Dermis microvascular lymphatic vessel endothelial cell (primary cell): ENCODE measurements at regions not wholly inside any gene's neighbourhood (a gene's known extent, or its start where the extent isn't known, plus 50 kb on each side); places are given as distances from the start of the nearest gene placed in this dataset.
"Not testable (repeated sequence)": the region's sequence is repeated elsewhere in the genome, so short reads cannot be mapped to it uniquely, and the experiment has no call there.

ENCODE experiments used
- DNase-seq, 2 donors: peaks; one replicate each; pipeline versions ENCODE4 v3.0.0 to v3.0.0-alpha.2; 2010; ENCODE audit warnings: low read depth in 2 of 2

DNA sequence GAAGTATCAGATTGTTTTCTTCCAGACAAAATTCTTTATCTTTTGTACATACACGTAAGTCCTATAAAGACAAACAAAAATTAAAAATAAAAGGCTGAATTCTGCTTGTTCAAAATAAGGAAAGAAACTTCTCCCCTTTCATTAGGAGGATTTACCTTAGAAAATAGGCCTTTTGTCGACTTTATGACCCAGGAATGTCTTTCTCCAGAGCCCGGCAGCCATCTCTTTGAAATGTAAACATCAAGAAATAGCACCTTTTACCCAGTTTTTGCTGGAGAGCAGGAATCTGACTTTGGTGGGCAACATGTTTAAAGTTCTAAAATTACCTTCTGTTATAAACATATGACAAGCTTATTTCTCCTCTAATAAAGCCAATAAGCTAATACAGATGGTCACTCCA, 373.0 kb upstream of the FTMT start:
- DNase-seq, result no peak

DNA sequence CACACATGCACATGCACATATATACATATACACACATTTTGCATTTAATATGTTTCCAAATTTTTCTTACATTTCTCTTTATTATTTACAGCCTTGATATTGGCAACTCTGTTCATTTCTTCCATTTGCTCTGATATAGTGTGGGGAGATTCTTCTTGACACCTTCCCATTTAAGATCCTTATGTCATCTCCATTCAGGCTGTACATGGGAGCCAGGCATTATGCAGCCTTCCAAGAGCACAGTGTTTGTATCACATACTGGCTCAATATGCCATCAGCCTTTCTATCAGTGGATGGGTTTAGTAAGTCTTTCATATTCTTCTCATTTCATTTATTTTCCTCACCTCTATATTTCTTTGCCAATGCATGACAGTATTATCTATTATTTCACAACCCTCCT, 372.3 kb upstream of the FTMT start:
- no peak for DNase-seq

DNA sequence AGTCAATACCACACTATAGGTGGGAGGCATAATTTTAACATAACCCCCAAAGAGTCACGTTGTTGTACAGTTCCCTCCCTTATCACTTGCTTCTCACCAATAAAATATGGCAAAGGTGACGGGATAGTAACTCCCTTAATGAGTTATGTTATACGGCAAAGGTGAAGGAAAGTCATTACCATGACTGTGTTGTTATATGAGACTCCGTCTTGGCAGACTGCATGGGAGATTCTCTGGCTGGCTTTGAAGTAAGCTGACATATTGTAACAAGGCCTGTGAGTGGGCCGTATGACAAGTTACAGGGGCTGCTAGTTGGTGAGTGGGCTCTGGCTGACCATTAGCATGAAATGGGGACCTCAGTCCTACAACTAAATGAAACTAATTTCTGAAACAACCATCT, 366.4 kb upstream of the FTMT start:
- no peak for DNase-seq

DNA sequence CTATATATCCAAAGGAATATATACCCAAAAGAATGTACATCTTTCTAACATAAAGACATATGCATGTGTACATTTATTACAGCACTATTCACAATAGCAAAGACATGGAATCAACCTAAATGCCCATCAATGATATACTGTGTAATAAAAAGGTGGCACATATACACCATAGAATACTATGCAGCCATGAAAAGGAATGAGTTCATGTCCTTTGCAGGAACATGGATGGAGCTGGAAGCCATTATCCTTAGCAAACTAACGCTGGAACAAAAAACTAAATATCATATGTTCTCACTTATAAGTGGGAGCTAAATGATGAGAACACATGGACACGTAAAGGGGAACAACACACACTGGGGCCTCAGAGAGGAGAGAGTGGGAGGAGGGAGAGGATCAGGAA, 365.7 kb upstream of the FTMT start:
- not testable (repeated sequence) for DNase-seq

DNA sequence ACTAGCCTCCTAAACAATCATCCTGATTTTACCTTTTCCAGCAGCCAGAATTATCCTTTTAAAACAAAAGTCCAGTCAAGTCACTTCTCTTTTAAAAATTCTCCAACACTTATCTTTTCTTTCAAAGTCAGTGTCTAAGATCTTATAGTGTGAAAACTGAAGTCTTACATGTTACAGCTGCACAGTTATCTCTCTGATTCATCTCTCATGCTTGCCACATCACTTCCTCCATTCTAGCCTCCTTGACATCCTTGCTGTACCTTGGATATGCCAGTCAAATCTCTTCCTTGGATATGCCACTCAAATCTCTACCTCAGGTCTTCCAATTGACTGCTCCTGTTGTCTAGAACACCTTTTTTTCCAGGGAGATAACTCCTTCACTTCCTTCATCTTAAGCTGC, 361.7 kb upstream of the FTMT start:
- DNase-seq, result no peak

DNA sequence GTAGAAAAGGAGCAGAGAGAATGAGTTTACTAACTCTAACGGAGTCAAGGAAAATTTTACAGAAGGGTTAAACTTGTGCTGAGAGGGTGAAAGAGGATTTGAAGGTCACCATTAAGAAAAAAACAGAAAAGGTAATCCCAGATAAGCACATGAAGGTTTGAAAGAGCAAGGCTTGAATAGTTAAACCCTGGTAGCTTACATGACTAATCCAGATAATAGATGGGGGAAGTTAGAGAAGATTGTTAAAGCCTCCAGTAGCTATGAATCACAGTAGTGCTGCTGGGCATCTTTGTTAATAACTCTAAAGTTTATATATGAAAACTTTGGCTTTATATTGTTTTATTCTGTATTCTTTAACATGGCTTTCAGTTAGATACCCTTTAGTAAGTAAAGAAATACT, 354.5 kb upstream of the FTMT start:
- no peak for DNase-seq

DNA sequence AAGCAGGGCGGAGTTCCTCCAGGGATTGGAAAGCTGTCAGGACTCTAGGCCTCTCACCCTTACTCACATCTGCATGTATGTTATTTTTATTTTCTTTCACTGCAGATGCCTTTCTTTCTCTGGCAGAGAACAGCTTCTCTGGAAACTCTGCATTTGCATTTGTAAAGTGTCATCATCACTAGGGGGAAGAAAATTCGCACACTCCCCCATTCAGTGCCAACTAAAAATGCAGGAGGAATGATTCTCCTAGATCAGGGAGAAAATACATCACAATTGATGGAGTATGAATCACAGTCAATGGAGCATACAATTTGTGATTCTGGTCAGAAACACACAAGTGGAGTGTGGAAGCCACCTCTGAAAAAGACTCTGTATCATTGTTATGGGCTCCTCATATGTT, 351.4 kb upstream of the FTMT start:
- no peak for DNase-seq

DNA sequence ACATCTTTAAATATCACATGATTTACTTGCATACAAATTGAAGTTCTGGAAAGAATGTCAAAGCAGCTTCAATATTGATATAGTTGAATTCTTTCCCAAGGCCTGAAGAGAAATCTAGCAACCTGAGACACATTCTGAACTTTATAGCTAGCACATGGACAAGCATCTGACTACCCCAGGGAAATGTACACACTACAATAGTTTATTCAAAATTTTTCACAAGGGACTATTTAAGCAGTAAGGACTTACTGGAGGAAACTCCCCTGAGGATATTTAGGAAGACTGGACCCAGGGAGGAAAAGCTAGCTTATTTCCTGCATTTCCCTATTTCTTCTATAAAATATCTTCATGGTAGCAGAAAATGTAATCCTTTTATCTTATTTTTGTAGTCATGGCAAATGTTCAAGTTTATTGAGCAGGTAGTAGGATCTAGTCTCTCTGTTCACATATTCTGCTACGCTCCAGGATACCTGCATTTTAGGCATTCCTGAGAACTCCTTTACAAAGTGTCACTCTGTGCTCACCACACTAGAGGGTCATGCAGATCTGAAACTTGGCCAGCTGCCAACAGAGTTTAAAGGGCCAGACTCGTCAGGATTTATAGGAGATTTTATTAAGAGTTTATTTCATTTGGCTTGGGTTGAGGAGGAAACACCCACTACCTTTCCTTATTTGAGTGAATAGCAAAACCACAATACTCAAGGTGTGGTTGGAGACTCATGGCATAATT, 348.4 kb upstream of the FTMT start:
- peak; percentile 3 to 26 for DNase-seq

DNA sequence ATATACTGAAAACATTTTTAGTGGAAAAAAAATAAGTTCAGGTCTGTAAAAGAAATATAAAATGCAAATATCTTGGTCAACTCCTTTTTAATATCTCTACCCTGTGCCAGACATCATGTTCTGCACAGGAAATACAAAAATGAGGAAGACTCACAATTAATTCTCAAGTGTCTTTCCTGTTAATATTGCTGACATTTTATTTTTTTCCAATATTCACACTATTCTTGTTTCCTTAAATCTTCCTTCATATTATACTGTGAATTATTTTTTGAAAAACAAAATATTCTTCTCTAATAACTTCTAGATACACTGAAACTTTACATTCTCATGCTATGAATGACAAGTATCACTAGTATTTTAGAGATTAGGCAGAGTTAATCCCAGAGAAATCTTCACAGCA, 334.7 kb upstream of the FTMT start:
- no peak for DNase-seq

DNA sequence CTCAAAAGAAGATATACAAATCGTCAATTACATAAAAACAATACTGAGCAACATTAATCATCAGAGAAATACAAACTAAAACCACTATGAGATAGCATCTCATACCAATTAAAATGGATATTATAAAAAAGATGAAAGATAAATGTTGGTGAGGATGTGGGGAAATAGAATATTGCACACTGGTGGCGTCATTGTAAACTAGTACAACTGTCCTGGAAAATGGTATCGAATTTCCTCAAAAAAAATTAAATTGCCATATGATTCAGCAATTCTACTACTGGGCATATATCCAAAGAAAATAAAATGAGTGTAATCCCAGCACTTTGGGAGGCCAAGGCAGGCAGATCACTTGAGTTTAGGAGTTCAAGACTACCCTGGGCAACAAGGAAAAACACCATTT, 326.0 kb upstream of the FTMT start:
- no peak for DNase-seq

DNA sequence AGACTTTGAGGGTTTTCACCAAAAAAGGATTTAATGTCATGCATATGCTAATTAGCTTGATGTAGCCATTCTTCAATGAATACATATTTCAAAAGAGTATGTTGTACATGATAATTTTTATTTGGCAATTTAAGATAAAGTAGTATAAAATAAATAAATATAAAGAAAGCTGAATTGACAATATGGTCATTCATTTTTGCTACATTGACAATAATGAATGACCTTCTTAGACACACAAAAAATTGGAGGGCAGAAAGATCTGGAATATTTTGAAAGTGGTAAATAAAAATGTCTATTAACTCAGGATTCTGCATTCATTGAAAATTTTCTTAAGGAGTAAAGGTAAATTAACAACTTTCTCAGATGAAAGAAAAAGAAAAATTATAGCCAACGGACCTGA, 324.8 kb upstream of the FTMT start:
- DNase-seq, result no peak

DNA sequence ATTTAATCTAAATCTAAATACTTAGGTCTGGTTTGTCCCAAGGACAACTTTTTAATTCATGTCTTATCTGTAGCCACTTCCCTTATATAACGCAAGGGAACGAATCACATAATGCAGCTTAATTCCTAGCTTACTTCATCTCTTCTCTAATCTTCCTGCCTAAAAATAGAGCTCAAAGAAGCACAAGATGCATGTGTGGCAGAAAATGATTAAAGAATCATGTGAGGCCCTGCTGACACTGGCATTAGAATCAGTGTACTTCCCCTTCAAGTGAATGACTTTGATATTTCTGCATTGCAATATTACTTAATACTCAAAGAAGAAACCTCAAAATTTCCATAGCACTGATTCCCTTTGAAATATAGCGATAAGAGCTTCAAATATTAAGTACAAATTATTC, 317.9 kb upstream of the FTMT start:
- DNase-seq, result no peak

DNA sequence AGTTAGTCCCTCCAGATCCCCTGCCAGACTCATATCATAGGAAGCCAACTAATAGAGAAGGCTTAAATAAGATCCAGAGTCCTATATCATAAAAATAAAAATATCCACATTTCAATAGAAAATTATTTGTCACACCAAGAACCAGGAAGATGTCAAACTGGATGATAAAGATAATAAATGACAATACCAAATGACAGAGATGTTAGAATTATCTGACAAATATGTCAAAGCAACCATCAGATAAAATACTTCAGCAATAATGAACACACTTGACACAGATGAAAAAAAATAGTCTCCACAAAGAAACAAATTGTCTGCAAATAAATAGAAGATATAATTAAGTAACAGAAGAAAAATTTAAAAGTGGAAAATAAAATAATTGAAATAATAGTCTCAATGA, 300.7 kb upstream of the FTMT start:
- DNase-seq, result no peak

DNA sequence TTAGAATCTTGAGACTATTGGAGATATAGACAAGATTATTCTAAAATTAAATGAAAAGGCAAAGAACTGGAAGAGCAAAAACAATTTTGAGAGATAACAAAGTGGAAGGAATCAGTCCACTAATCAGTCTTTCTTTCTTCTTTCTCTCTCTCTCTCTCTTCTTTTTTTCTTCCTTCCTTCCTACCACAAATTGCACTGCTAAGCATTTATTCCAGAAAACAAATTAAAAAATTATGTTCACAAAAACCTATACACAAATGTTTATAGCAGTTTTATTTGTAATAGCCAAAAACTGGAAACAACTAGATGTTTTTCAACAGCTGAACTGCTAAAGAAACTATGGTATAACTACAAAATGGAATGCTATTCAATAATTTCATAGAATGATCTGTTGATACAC, 291.9 kb upstream of the FTMT start:
- DNase-seq, result no peak

DNA sequence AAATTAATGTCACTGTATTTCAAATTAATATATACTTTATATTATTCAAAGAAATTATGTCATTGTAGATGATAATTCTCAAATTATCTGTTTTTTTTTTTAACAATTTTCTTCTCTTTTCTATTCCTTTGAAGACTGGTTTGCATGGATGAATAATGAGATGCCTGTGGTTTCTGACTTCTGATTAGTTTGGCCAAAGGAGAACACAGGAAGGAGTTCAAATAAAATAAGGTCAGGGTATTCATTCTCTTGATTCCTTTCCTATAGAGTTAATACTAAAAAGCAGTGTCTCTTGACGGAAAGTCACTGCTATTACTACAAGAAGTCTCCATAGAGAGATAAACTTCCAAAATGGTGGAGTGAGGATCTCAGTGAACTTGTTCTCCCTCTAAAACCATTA, 279.6 kb upstream of the FTMT start:
- DNase-seq, result no peak

DNA sequence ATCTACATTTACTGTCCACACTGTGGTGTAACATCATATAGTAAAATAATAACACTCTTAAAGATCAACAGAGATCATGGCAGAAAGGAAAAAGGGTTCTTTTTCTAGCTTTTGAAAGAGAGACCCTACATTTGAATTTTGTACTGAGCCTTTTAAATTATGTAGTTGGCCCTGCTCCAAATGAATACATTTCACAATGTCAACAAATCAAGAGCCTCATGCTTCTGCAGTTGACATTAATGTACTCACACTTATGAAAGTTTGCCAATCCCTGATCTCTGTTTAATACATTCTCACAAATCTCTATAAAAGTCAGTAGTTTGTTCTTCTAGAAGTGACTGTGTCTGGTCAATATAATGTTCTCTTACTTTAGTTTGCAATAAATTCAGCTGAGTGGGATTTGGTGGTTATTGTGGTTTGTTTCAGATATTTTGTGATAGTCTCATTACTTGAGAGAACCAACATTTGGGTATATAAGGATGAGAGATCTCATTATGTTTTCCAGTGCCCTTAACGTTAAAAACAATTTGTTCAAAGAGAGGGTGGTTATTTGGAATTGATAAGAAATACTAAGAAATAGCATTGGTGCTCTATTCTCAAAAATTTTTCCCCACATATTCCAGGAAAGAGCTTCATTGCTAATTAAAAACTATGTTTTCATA, 277.8 kb upstream of the FTMT start:
- DNase-seq, result no peak

DNA sequence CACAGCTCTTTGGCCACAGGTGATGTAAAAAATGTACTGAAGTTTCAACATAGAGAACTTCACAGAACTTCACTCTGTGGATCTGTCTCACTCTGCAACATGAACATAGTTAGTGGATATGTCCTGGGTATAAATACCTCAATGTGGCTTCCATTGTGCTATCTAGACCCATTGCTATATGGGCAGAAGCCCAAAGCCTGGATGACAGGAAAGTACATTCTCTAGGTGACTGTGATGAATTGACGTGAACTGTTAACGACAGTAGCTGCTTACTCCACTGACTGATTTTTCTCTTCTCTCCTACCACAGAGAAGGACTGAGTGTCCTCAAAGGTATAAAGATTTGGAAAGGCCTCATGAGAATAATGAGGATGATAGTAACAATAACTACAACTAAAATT, 270.1 kb upstream of the FTMT start:
- no peak for DNase-seq

DNA sequence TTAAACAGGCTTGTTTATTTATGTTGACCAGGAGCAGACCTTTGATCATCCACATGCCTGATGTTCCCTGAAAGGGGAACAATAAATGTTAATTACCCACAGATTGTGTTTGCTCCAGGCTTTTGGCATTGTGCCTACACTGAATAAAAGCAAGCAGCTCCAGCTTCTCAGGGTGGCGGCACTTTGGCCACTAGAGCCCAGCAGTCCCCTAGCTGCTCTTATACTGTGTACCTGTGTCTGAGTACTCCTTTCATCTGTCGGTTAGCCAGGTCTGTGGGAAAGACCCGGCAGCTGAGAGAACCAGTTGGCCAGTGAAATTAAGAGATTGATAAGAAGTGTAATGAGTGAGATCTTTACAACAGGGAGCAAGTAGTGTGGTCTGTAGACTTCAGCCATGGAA, 254.8 kb upstream of the FTMT start:
- DNase-seq, result no peak

DNA sequence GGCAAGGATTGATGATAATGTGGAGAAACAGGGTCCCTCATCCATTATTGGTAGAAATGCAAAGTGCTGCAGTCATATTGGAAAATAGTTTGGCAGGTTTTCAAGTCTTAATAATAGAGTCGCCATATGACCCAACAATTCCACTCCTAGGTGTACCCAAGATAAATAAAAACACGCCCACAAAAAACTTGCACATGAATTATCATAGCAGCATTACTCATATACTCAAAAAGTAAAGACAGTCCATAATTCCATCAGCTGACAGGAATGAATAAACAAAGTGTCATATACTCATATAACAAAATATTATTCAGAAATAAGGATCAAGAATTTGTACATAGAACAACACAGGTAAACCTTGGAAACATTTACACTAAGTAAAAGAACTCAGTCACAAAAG, 242.9 kb upstream of the FTMT start:
- no peak for DNase-seq

DNA sequence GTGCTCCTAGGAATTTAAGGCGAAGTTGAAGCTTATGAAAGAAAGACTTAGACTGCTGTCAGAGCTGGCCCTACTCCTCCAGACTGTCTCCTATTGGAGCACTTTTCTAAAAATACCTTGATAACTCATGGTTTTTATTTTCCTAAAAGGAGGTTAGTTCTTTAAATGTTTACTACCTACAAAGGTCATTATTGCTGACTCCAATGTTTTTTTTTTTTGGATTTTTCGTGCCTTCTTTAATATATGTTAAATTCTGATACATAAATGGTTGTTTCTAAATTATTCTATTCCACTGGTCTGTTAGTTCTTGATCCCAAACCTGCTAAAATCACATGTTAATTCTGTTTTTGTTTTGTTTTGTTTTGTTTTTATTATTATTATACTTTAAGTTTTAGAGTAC, 227.6 kb upstream of the FTMT start:
- no peak for DNase-seq

DNA sequence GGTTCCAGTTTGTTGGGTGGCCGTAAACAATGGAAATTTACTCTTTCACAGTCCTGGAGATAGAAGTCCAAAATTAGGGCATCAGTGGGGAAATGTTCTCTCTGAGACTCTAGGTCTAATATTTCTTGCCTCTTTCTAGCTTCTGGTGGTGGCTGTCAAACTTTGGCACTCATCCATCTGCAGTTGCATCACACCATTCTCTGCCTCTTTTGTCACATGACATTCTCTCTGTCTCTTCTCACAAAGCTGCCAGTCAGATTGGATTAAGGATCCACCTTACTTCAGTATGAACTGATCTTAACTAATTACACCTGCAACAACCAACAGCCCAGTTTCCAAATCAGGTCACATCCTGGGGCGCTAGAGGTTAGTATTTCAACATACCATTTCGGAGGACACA, 222.9 kb upstream of the FTMT start:
- no peak for DNase-seq

DNA sequence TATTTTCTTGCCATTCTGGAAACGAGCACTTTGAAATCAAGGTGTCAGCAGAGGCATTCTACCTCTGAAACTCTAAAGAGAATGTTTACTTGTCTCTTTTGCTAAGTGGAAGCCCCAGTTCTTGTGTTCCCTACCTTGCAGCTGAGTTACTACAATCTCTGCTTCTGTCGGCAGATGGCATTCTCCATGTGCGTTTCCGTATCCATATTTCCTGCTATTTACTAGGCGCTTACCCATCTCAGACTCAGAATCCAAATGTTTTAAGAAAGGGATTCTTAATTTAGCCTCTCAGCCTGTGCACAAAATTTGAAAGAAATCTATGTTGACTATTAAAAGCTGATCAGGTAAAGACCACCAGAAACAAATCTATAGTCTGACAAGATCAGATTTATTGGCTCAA, 221.3 kb upstream of the FTMT start:
- no peak for DNase-seq

DNA sequence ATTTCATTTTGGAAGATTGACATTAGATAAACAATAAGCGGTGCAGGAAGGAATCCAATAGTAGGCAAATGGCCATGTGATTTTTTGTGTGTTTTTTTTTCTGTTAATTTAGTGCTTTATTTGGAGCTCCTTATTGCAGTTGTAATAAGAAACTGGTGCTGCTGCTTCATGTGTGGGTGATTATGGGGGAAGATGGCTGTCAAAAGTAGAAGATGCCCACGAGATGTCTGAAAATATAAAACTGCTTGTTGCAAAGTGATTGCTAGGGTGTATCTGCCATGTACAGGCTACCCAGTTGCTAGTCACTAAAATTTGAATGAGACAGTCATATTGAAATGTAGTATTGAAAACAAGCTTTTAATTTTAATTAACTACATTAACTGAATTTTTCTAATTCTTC, 216.7 kb upstream of the FTMT start:
- DNase-seq, result no peak

DNA sequence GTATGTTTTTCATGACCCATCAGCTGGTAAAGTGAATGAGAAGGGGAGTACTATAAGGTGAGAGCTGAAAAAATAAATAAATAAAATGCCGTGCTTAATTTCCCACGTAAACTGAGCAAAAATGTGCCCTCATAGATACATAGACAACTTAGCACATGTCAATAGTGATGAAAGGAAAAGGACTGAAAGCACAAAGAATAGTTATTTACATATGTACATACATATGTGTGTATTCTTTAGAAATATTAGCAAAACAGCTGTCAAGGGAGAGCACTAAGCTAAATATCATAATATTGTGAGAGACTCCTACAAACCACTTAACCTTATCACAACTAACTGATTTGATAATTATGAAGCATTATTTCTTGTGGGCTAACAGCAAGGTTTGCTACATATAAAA, 213.6 kb upstream of the FTMT start:
- no peak for DNase-seq
